Natural killer cell treated with Interleukin-12 subunit alpha and Interleukin-12 subunit beta and Interleukin-15 and Interleukin-18, amount 100 ng/mL, for 72 hours (primary cell): ENCODE measurements at regions not wholly inside any gene's neighbourhood (a gene's known extent, or its start where the extent isn't known, plus 50 kb on each side); places are given as distances from the start of the nearest gene placed in this dataset.
A peak's percentile ranks its signal among the peaks of the same experiment; 100 is the strongest.

Source experiments
- ATAC-seq, 2 donors: fragments of 150-1000 bp; cut with Tn5 transposase in 1 of 2; sonication (Bioruptor Pico), chemical (Tn5 transposase) in 1 of 2; 2 replicates each; pipeline ENCODE4 v1.10.0; 2021
- DNase-seq: peaks from one replicate; pipeline ENCODE4 v3.0.0; 2022; ENCODE audit warnings: low spot score
- H3K27ac Mint-ChIP-seq, 2 donors: 1 replicate in 1 of 2; 2 replicates in 1 of 2; pipeline ENCODE4 v1.8.0; 2022; ENCODE audit warnings: mixed read lengths in 2 of 2, mild to moderate bottlenecking in 1 of 2, moderate library complexity in 1 of 2
- H3K27me3 Mint-ChIP-seq, 2 donors: 1 replicate in 1 of 2; 2 replicates in 1 of 2; pipeline ENCODE4 v1.8.0; 2022; ENCODE audit warnings: mixed read lengths in 2 of 2
- H3K36me3 Mint-ChIP-seq: one replicate; pipeline ENCODE4 v1.8.0; 2022; ENCODE audit warnings: mixed read lengths
- H3K4me1 Mint-ChIP-seq, 2 donors: 1 replicate in 1 of 2; 2 replicates in 1 of 2; pipeline ENCODE4 v1.8.0; 2022; ENCODE audit warnings: low read depth in 2 of 2, mixed read lengths in 2 of 2, mild to moderate bottlenecking in 1 of 2
- H3K4me3 Mint-ChIP-seq: one replicate; pipeline ENCODE4 v1.8.0; 2022; ENCODE audit warnings: mixed read lengths
- H3K9me3 Mint-ChIP-seq: 2 replicates; pipeline ENCODE4 v1.8.0; 2022; ENCODE audit warnings: mixed read lengths

GRCh38 chr17:73711916-73712315 is 67.7 kb upstream of the SDK2 start:
- DNase-seq (no peak), ATAC-seq (no peak)
- Mint-ChIP-seq H3K4me1 (peaks cover 8 to 12% of the 10 kb centered on the region in 2 donors), H3K27me3 (peaks cover 24 to 56% of the 10 kb centered on the region in 2 donors), H3K9me3 (no peaks in the 10 kb centered on the region), H3K36me3 (no peaks in the 10 kb centered on the region), H3K4me3 (no peak overlapping the region), H3K27ac (no peak overlapping the region)

- peaks cover 8 to 12% of the 10 kb centered on the region in 2 donors for H3K4me1 Mint-ChIP-seq
- no peak overlapping the region for H3K4me3 Mint-ChIP-seq
- peaks cover 21 to 60% of the 10 kb centered on the region in 2 donors for H3K27me3 Mint-ChIP-seq
- no peak overlapping the region for H3K27ac Mint-ChIP-seq
- no peaks in the 10 kb centered on the region for H3K9me3 Mint-ChIP-seq
- DNase-seq (no peak), ATAC-seq (no peak)
- no peaks in the 10 kb centered on the region for H3K36me3 Mint-ChIP-seq
Measured at GRCh38 chr17:73713136-73713535, 68.9 kb upstream of the SDK2 start.

GRCh38 chr17:73715769-73716168 is 71.5 kb upstream of the SDK2 start:
- H3K27ac Mint-ChIP-seq = no peak overlapping the region
- peaks cover 22 to 51% of the 10 kb centered on the region in 2 donors for H3K27me3 Mint-ChIP-seq
- no peak for ATAC-seq
- no peaks in the 10 kb centered on the region for H3K36me3 Mint-ChIP-seq
- H3K9me3 Mint-ChIP-seq = no peaks in the 10 kb centered on the region
- no peak overlapping the region for H3K4me3 Mint-ChIP-seq
- peaks cover 12 to 14% of the 10 kb centered on the region in 2 donors for H3K4me1 Mint-ChIP-seq
- no peak for DNase-seq

- Mint-ChIP-seq H3K4me1 (peaks cover 12 to 17% of the 10 kb centered on the region in 2 donors), H3K27me3 (peaks cover 23 to 53% of the 10 kb centered on the region in 2 donors), H3K27ac (no peak overlapping the region), H3K4me3 (no peak overlapping the region), H3K9me3 (no peaks in the 10 kb centered on the region), H3K36me3 (no peaks in the 10 kb centered on the region)
- peak; percentile 25 to 52 for ATAC-seq
- no peak for DNase-seq
Measured at GRCh38 chr17:73717690-73718089, 73.4 kb upstream of the SDK2 start.

- no peak for ATAC-seq
- Mint-ChIP-seq H3K4me3 (no peak overlapping the region), H3K27ac (no peak overlapping the region), H3K4me1 (peaks cover 12 to 17% of the 10 kb centered on the region in 2 donors), H3K27me3 (peaks cover 26 to 54% of the 10 kb centered on the region in 2 donors), H3K36me3 (no peaks in the 10 kb centered on the region), H3K9me3 (no peaks in the 10 kb centered on the region)
- no peak for DNase-seq
Measured at GRCh38 chr17:73718362-73718761, 74.1 kb upstream of the SDK2 start.

- Mint-ChIP-seq H3K36me3 (no peaks in the 10 kb centered on the region), H3K27me3 (peaks cover 24 to 51% of the 10 kb centered on the region in 2 donors), H3K9me3 (no peaks in the 10 kb centered on the region), H3K4me1 (peaks cover 12 to 17% of the 10 kb centered on the region in 2 donors), H3K4me3 (no peak overlapping the region), H3K27ac (no peak overlapping the region)
- ATAC-seq = no peak
- no peak for DNase-seq
Measured at GRCh38 chr17:73718912-73719311, 74.7 kb upstream of the SDK2 start.

- ATAC-seq (no peak), DNase-seq (no peak)
- H3K4me3 Mint-ChIP-seq = no peak overlapping the region
- H3K27ac Mint-ChIP-seq = no peak overlapping the region
- peaks cover 12 to 17% of the 10 kb centered on the region in 2 donors for H3K4me1 Mint-ChIP-seq
- no peaks in the 10 kb centered on the region for H3K36me3 Mint-ChIP-seq
- no peaks in the 10 kb centered on the region for H3K9me3 Mint-ChIP-seq
- peaks cover 24 to 45% of the 10 kb centered on the region in 2 donors for H3K27me3 Mint-ChIP-seq
Measured at GRCh38 chr17:73719588-73720071, 75.4 kb upstream of the SDK2 start.

- Mint-ChIP-seq H3K27ac (no peak overlapping the region), H3K27me3 (peaks cover 24 to 45% of the 10 kb centered on the region in 2 donors), H3K36me3 (no peaks in the 10 kb centered on the region), H3K9me3 (no peaks in the 10 kb centered on the region), H3K4me3 (no peak overlapping the region), H3K4me1 (peaks cover 12 to 17% of the 10 kb centered on the region in 2 donors)
- DNase-seq (no peak), ATAC-seq (peak; percentile 28 to 47)
Measured at GRCh38 chr17:73720187-73720834, 76.1 kb upstream of the SDK2 start.

- ATAC-seq (peak in 1 of 2 donors; percentile 37), DNase-seq (no peak)
- Mint-ChIP-seq H3K27me3 (peaks cover 18 to 31% of the 10 kb centered on the region in 2 donors), H3K27ac (no peak overlapping the region), H3K36me3 (no peaks in the 10 kb centered on the region), H3K4me1 (peaks cover 12 to 17% of the 10 kb centered on the region in 2 donors), H3K9me3 (no peaks in the 10 kb centered on the region), H3K4me3 (no peak overlapping the region)
Measured at GRCh38 chr17:73722165-73722564, 77.9 kb upstream of the SDK2 start.

GRCh38 chr17:73723317-73723716 is 79.1 kb upstream of the SDK2 start:
- H3K4me3 Mint-ChIP-seq = no peak overlapping the region
- H3K36me3 Mint-ChIP-seq = no peaks in the 10 kb centered on the region
- H3K27me3 Mint-ChIP-seq = peaks cover 26 to 34% of the 10 kb centered on the region in 2 donors
- H3K9me3 Mint-ChIP-seq = no peaks in the 10 kb centered on the region
- H3K4me1 Mint-ChIP-seq = peaks cover 12 to 17% of the 10 kb centered on the region in 2 donors
- no peak for ATAC-seq
- H3K27ac Mint-ChIP-seq = no peak overlapping the region
- no peak for DNase-seq

- H3K27me3 Mint-ChIP-seq = peaks cover 26 to 32% of the 10 kb centered on the region in 2 donors
- H3K4me3 Mint-ChIP-seq = no peak overlapping the region
- no peak for ATAC-seq
- no peak overlapping the region for H3K27ac Mint-ChIP-seq
- peaks cover 12 to 15% of the 10 kb centered on the region in 2 donors for H3K4me1 Mint-ChIP-seq
- no peaks in the 10 kb centered on the region for H3K36me3 Mint-ChIP-seq
- peaks cover under 1% of the 10 kb centered on the region for H3K9me3 Mint-ChIP-seq
- DNase-seq = no peak
Measured at GRCh38 chr17:73724341-73724740, 80.1 kb upstream of the SDK2 start.

GRCh38 chr17:73724990-73725389 is 80.7 kb upstream of the SDK2 start:
- ATAC-seq (no peak), DNase-seq (no peak)
- Mint-ChIP-seq H3K4me3 (no peak overlapping the region), H3K9me3 (peaks cover 4% of the 10 kb centered on the region), H3K36me3 (no peaks in the 10 kb centered on the region), H3K4me1 (peaks cover 12 to 17% of the 10 kb centered on the region in 2 donors), H3K27me3 (peaks cover 27 to 37% of the 10 kb centered on the region in 2 donors), H3K27ac (no peak overlapping the region)

GRCh38 chr17:73725794-73726515 is 81.7 kb upstream of the SDK2 start:
- ATAC-seq (no peak), DNase-seq (no peak)
- H3K27me3 Mint-ChIP-seq = peaks cover 32 to 42% of the 10 kb centered on the region in 2 donors
- H3K36me3 Mint-ChIP-seq = peaks cover 6% of the 10 kb centered on the region
- H3K27ac Mint-ChIP-seq = no peak overlapping the region
- peaks cover 12 to 14% of the 10 kb centered on the region in 2 donors for H3K4me1 Mint-ChIP-seq
- no peak overlapping the region for H3K4me3 Mint-ChIP-seq
- peaks cover 4% of the 10 kb centered on the region for H3K9me3 Mint-ChIP-seq

GRCh38 chr17:73727941-73728340 is 83.7 kb upstream of the SDK2 start:
- Mint-ChIP-seq H3K27me3 (peaks cover 41 to 55% of the 10 kb centered on the region in 2 donors), H3K36me3 (peaks cover 12% of the 10 kb centered on the region), H3K27ac (no peak overlapping the region), H3K4me3 (no peak overlapping the region), H3K9me3 (peaks cover 4% of the 10 kb centered on the region), H3K4me1 (peaks cover 7 to 9% of the 10 kb centered on the region in 2 donors)
- DNase-seq = no peak
- ATAC-seq = no peak
